ENCODE measurements at regions not wholly inside any gene's neighbourhood (a gene's known extent, or its start where the extent isn't known, plus 50 kb on each side); places are given as distances from the start of the nearest gene placed in this dataset.

DNA sequence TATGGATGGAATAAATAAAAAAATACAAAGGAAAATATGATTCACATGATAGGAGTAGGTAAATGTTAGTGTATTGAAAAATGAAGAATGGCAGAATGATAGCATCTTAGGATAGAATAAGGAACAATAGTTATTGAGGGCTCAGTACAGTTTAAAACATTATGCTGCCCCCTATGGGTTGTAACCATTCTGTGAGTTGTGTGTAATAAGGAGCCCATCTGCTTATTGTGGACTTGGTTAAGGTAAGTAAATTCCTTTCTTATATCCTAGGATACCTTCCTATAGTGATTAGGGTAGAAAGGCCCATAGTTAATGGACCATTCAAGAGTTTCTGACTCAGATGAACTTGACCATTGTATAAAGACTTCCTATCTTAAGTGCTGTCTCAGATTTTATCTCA, 195.8 kb downstream of the PDHA2 start:
- no peak for DNase-seq (ENCODE audit: low spot score in 2 of 2)
- TF ChIP-seq POLR2A (IDR thresholded peaks at IDR 0.05) = no peak
- TF ChIP-seq, protein P1, sequence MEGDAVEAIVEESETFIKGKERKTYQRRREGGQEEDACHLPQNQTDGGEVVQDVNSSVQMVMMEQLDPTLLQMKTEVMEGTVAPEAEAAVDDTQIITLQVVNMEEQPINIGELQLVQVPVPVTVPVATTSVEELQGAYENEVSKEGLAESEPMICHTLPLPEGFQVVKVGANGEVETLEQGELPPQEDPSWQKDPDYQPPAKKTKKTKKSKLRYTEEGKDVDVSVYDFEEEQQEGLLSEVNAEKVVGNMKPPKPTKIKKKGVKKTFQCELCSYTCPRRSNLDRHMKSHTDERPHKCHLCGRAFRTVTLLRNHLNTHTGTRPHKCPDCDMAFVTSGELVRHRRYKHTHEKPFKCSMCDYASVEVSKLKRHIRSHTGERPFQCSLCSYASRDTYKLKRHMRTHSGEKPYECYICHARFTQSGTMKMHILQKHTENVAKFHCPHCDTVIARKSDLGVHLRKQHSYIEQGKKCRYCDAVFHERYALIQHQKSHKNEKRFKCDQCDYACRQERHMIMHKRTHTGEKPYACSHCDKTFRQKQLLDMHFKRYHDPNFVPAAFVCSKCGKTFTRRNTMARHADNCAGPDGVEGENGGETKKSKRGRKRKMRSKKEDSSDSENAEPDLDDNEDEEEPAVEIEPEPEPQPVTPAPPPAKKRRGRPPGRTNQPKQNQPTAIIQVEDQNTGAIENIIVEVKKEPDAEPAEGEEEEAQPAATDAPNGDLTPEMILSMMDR (IDR thresholded peaks at IDR 0.05) = no peak
- no peak overlapping the region for H3K4me3 ChIP-seq (ENCODE audit: low read depth, poor library complexity, severe bottlenecking)
- intact Hi-C loops (cut with DNase I; ENCODE audit: low total_unique reads) = no loop called here

DNA sequence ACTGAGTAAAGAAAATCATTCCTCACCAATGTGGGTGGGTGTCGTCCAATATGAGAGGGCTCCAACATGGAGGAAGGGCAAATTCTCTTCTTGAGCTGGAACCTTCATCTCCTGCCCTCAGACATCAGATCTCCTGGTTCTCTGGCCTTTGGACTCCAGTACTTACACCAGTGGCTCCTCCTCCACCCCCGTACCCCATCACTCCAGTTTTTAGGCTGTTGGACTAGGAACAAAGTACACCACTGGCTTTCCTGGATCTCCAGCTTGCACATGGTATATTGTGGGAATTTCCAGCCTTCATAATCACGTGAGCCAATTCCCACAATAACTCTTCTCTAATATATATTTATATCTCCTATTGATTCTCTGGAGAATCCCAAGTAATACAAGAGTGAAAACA, 196.9 kb downstream of the PDHA2 start:
- DNase-seq (ENCODE audit: low spot score in 2 of 2) = no peak
- intact Hi-C loops (cut with DNase I; ENCODE audit: low total_unique reads) = no loop called here
- H3K4me3 ChIP-seq (ENCODE audit: low read depth, poor library complexity, severe bottlenecking) = no peak overlapping the region
- 52 to 69% methylated on average over 3 of the region's 3 CpGs for whole genome bisulfite sequencing, 2 donors
- no peak for TF ChIP-seq POLR2A (IDR thresholded peaks at IDR 0.05)
- TF ChIP-seq, protein P1 (IDR thresholded peaks at IDR 0.05) = no peak

DNA sequence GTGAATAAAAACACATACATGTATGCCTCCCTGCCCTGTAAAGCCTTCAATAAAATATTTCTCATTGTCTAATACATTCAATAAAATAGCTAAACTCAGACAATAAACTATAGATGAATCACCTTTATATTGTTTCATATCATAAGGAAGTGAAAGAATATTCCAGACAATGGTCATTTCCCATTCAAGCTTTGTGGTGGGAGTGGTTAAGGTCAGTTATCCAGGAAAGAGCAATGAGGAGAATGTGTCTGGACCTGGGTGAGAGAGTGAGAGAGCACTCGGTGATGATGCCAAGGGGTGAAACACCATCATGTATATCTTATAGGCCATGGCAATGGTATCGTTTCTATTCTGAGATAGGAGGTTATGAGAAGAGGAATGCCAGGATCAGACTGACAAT, 197.8 kb downstream of the PDHA2 start:
- intact Hi-C loops (cut with DNase I; ENCODE audit: low total_unique reads) = no loop called here
- 89 to 91% methylated on average over 2 of the region's 2 CpGs for WGBS, 2 donors
- TF ChIP-seq, protein P1 (IDR thresholded peaks at IDR 0.05) = no peak
- no peak for TF ChIP-seq POLR2A (IDR thresholded peaks at IDR 0.05)
- DNase-seq (ENCODE audit: low spot score in 2 of 2) = no peak
- no peak overlapping the region for H3K4me3 ChIP-seq (ENCODE audit: low read depth, poor library complexity, severe bottlenecking)

DNA sequence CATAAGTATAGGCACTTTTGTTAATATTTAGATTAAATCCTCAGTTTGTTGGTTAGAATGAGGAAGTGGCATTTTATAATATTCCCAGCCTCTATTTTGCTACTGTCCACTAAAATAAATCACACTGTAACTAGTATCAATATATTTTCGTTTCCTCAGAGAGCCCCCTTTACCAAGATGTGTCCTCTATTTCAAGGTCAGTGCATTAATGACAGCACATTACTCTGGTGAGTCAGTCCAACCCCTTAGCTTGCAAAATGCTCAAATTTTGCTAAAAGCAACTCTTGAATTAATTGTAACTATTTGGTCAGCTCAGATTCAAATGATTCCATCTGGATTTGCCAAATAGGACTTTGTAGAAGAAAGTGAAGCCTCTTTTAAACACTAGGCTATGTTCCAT, 199.3 kb downstream of the PDHA2 start:
- TF ChIP-seq POLR2A (IDR thresholded peaks at IDR 0.05) = no peak
- TF ChIP-seq, protein P1 (IDR thresholded peaks at IDR 0.05) = no peak
- no peak overlapping the region for H3K4me3 ChIP-seq (ENCODE audit: low read depth, poor library complexity, severe bottlenecking)
- intact Hi-C loops (cut with DNase I; ENCODE audit: low total_unique reads) = no loop called here
- DNase-seq (ENCODE audit: low spot score in 2 of 2) = no peak
- 47 to 55% methylated on average over 1 of the region's 1 CpG for WGBS, 2 donors

DNA sequence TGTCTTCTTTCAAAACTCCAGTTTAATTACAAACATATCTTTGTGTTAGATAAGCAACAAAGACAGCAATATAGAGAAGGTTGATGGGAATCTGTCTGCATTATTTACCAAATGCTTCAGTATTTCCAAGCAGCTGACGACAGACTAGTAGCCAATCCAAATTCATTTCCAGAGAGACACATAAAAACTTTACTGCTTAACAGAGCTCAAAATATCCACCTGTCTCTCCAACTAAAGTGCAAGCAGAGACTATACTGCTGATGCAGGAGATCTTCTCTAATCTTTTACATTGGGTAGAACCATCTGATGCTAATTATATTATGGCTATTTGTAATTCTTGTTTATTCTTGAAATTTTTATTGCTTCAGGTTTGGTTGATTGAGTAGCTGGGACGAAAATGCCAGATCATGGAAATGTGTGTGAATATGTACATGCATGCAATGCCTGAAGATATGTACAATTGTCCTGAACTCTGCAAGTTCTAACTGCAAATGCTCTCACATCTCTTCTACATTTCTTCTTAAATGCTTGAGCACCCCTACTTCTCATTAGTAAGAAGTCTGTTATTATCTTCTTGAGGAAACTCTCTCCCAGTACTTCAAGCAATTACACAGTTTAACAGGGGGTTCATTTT, 200.0 kb downstream of the PDHA2 start:
- TF ChIP-seq, protein P1 (IDR thresholded peaks at IDR 0.05) = no peak
- intact Hi-C loops (cut with DNase I; ENCODE audit: low total_unique reads) = no loop called here
- H3K4me3 ChIP-seq (ENCODE audit: low read depth, poor library complexity, severe bottlenecking) = no peak overlapping the region
- no peak for DNase-seq (ENCODE audit: low spot score in 2 of 2)
- WGBS, 2 donors = 36 to 54% methylated on average over 2 of the region's 2 CpGs

DNA sequence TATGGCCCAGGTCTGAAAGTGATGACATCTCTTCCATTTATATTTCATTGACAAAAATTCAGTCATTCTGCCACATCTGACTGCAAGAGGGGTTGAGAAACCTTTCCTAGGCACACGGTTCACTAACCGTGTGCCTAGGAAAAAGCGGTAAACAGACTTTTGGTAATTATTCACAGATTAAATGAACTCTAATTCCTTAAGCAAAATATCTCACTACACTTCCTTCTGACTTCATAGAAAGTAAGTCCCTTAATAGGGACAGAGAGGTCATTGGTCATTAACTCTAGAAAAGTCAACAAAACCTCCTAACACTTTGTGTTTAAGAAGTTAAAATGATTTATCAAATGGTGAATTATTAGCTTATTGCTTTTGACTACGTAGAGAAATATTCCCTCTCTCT, 205.1 kb downstream of the PDHA2 start:
- TF ChIP-seq, protein P1 (IDR thresholded peaks at IDR 0.05) = no peak
- TF ChIP-seq POLR2A (IDR thresholded peaks at IDR 0.05) = no peak
- DNase-seq (ENCODE audit: low spot score in 2 of 2) = no peak
- intact Hi-C loops (cut with DNase I; ENCODE audit: low total_unique reads) = no loop called here
- 88 to 89% methylated on average over 4 of the region's 4 CpGs for WGBS, 2 donors
- no peak overlapping the region for H3K4me3 ChIP-seq (ENCODE audit: low read depth, poor library complexity, severe bottlenecking)
